Activated naive CD8-positive, alpha-beta T cell (primary cell): ENCODE measurements at regions not wholly inside any gene's neighbourhood (a gene's known extent, or its start where the extent isn't known, plus 50 kb on each side); places are given as distances from the start of the nearest gene placed in this dataset.
"Not testable (repeated sequence)": the region's sequence is repeated elsewhere in the genome, so short reads cannot be mapped to it uniquely, and the experiment has no call there.

Source experiments
- H3K27ac Mint-ChIP-seq: one replicate; pipeline ENCODE4 v1.8.0; 2021; ENCODE audit warnings: mixed read lengths
- H3K27me3 Mint-ChIP-seq: one replicate; pipeline ENCODE4 v1.8.0; 2021; ENCODE audit warnings: mixed read lengths
- H3K36me3 Mint-ChIP-seq: one replicate; pipeline ENCODE4 v1.8.0; 2021; ENCODE audit warnings: mixed read lengths
- H3K4me1 Mint-ChIP-seq: one replicate; pipeline ENCODE4 v1.8.0; 2021; ENCODE audit warnings: low read depth, mixed read lengths
- H3K4me3 Mint-ChIP-seq: one replicate; pipeline ENCODE4 v1.8.0; 2021; ENCODE audit warnings: mild to moderate bottlenecking, mixed read lengths
- H3K9me3 Mint-ChIP-seq: one replicate; pipeline ENCODE4 v1.8.0; 2021; ENCODE audit warnings: low read depth, mixed read lengths

DNA sequence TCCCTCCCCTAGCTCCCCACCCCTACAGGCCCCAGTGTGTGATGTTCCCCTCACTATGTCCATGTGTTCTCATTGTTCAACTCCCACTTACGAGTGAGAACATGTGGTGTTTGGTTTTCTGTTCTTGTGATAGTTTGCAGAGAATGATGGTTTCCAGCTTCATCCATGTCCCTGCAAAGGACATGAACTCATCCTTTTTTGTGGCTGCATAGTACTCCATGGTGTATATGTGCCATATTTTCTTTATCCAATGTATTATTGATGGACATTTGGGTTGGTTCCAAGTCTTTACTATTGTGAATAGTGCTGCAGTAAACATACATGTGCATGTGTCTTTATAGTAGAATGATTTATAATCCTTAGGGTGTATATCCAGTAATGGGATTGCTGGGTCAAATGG lies 84.6 kb upstream of the HDDC2 start:
- not testable (repeated sequence) for H3K27ac Mint-ChIP-seq

DNA sequence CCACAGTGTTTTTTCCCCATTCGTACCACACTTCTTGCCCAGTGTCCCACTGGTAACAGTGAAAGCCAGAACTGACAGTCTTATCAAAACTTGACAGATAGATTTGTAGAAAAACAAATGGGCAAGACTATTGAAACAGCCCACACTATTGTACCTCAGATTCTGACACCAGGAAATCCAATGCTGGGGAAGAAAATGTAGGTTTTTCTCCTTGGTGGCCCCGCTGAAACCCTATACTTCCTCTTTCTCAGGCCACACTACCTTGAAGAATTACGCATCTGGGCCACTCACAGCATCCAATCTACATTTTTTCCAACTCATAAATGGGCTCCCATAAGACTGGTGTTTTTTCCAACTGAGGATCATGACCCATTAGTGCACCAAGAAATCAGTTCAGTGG lies 90.9 kb upstream of the HDDC2 start:
- Mint-ChIP-seq H3K9me3 (no peaks in the 10 kb centered on the region), H3K36me3 (no peaks in the 10 kb centered on the region), H3K27ac (no peak overlapping the region), H3K27me3 (peaks cover 6% of the 10 kb centered on the region), H3K4me3 (no peak overlapping the region), H3K4me1 (peaks cover 7% of the 10 kb centered on the region)

More for the DNA sequence above, 84.6 kb upstream of the HDDC2 start:
- not testable (repeated sequence) for H3K9me3 Mint-ChIP-seq, H3K36me3 Mint-ChIP-seq, H3K27me3 Mint-ChIP-seq, H3K4me1 Mint-ChIP-seq, H3K4me3 Mint-ChIP-seq

DNA sequence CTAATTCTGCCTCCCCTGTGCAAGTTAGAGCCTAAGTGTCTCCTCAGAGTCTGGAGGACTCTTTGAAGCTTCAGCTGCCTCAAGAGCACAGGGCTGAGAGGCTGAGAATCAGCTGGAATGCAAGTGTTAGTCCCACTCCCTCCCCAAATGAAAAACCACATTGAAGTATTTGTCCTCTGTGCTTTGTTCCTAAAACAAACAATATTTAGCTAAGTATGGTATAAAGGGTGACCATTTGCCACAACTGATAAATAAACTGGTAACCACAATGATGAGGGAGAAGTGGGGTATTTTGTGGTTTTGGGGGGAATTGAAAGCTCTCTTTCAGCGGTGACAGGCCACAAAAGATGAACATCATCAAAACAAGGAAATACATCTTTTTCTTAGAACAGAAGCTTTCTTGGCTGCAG lies 91.7 kb upstream of the HDDC2 start:
- Mint-ChIP-seq H3K9me3 (no peaks in the 10 kb centered on the region), H3K4me1 (peaks cover 7% of the 10 kb centered on the region), H3K36me3 (no peaks in the 10 kb centered on the region), H3K27ac (no peak overlapping the region), H3K4me3 (peak overlapping the region; percentile 1), H3K27me3 (peaks cover 6% of the 10 kb centered on the region)

DNA sequence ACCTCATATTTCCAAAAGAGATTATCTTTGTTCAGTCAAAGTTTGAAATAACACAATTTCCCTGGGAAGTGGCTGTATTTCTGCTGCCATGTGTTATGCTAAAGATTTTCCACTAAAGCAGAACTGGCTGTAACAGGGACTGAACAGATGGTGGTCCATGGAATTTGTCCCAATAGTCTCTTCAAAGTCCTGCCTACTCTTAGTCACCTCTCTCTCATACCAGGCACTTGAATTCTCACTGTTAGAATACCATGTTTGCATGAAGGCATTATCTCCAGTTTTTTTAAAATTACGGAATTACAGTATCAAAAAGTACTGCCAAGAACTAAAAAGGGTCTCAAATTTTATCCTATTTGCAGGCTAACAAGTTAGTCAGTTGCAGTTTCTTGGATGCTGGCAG lies 105.0 kb upstream of the HDDC2 start:
- Mint-ChIP-seq H3K27ac (no peak overlapping the region), H3K4me1 (no peaks in the 10 kb centered on the region), H3K9me3 (no peaks in the 10 kb centered on the region), H3K36me3 (no peaks in the 10 kb centered on the region), H3K27me3 (peaks cover 7% of the 10 kb centered on the region), H3K4me3 (no peak overlapping the region)

DNA sequence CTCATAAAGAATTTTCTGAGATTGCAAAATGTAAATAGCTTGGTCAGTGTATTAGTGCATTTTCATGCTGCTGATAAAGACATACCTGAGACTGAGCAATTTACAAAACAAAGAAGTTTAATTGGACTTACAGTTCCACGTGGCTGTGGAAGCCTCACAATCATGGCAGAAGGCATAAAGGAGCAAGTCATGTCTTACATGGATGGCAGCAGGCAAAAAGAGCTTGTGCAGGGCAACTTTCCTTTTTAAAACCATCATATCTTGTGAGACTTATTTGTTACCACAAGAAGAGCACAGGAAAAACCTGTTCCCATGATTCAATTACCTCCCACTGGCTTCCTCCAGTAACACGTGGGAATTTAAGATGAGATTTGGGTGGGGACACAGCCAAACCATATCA lies 112.7 kb upstream of the HDDC2 start:
- H3K27me3 Mint-ChIP-seq, result peaks cover 2% of the 10 kb centered on the region
- no peak overlapping the region for H3K4me3 Mint-ChIP-seq
- no peaks in the 10 kb centered on the region for H3K4me1 Mint-ChIP-seq
- H3K9me3 Mint-ChIP-seq, result no peaks in the 10 kb centered on the region
- H3K36me3 Mint-ChIP-seq, result no peaks in the 10 kb centered on the region
- no peak overlapping the region for H3K27ac Mint-ChIP-seq

DNA sequence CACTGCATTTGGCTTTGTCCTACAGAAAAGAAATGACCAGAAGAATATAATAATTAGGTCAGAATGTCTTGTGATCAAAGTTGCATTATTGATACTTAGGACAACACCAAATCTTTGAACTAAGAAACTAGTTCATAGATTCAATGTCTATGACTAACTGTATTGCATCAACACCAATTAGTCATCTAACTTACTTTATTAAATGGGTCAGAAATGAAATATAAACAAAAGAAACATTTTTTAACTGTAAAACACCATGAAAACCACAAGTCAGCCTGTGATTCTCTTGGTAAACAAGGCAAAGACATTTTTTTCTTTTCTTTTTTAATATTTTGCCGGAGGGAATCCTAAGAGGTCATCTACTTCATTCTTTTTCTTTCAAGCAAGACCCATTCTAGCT lies 114.1 kb upstream of the HDDC2 start:
- Mint-ChIP-seq H3K9me3 (no peaks in the 10 kb centered on the region), H3K36me3 (no peaks in the 10 kb centered on the region), H3K27me3 (peaks cover 1% of the 10 kb centered on the region)

DNA sequence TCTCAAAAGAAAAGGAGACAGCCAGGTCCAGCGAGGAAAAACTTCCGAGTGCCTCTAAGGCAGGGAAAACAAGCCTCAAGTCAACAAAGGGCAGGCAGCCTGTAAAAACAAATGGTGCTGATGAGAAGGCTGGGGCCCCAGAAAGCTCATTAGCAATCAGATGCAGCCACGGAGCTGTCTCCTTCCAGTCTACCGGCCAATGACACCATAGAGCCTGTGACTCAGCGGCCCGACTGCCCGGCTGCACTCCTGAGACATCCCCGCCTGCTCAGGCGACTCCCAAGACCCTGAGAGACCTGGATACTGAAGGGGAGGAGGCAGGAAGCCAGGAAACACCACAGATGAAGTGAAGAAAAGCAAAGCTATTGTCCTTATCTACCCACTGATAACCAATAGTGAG lies 120.1 kb upstream of the HDDC2 start:
- H3K9me3 Mint-ChIP-seq, result no peaks in the 10 kb centered on the region
- H3K27me3 Mint-ChIP-seq, result no peaks in the 10 kb centered on the region
- H3K4me1 Mint-ChIP-seq, result no peaks in the 10 kb centered on the region
- H3K36me3 Mint-ChIP-seq, result no peaks in the 10 kb centered on the region
- H3K27ac Mint-ChIP-seq, result no peak overlapping the region
- no peak overlapping the region for H3K4me3 Mint-ChIP-seq

More for the DNA sequence above, 114.1 kb upstream of the HDDC2 start:
- H3K4me3 Mint-ChIP-seq, result no peak overlapping the region
- no peak overlapping the region for H3K27ac Mint-ChIP-seq
- no peaks in the 10 kb centered on the region for H3K4me1 Mint-ChIP-seq

DNA sequence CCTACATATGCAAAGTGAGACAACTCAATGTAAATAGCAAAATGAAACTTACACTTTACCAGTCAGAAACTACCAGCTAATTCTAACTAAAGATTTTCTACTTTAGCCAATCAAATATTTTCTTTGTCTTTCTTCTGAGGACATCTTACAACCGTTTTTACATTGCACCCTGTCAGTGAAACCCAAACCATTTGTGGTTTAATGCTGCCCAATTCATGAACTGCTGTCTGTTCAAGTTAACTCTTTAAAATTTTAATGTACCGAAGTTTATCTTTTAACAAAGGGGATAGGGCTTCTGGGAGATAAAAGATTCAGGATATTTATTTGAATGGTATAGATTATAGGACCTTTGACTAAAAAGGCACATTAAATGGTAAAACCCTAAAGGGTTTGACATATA lies 121.3 kb upstream of the HDDC2 start:
- Mint-ChIP-seq H3K27me3 (no peaks in the 10 kb centered on the region), H3K4me1 (no peaks in the 10 kb centered on the region), H3K36me3 (no peaks in the 10 kb centered on the region), H3K4me3 (no peak overlapping the region), H3K27ac (no peak overlapping the region), H3K9me3 (no peaks in the 10 kb centered on the region)

DNA sequence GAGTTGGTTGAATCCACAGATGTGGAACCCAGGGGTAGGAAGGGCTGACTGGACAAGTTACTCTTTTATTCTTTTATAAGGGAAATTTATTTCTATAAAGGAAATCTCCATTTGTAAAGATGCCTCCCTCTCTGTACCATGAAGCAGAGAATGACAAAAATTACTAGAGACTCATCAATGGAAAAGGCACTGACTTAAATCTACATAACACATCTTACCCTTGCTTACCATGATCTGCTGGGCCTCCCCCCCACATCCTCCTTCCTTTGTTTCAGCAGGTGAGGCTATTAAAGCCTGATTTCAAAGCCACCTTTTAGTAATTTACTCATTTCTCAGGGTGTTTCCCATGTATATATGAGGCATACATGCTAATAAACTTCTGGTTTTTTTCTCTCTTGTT lies 130.2 kb upstream of the HDDC2 start:
- Mint-ChIP-seq H3K9me3 (no peaks in the 10 kb centered on the region), H3K4me1 (no peaks in the 10 kb centered on the region), H3K27ac (no peak overlapping the region), H3K4me3 (no peak overlapping the region), H3K36me3 (no peaks in the 10 kb centered on the region), H3K27me3 (peaks cover 11% of the 10 kb centered on the region)

DNA sequence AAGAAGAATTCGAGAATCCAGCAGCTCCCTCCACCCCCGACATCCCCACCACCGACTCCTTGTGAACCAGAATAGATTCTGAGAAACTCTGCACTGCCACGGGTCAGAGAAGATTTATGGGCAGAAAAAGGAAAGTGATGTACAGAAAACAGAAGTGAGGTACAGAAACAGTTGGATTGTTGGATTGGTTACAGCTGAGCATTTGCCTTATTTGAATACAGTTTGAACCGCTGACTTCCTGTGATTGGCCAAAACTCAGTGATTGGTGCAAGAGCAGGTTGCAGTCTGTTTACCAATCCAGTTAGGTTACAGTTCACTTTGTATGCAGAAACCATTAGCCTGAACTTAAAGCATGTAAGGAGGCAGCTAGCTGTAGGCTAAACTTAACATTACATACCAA lies 131.2 kb upstream of the HDDC2 start:
- Mint-ChIP-seq H3K4me3 (no peak overlapping the region), H3K27me3 (peaks cover 12% of the 10 kb centered on the region), H3K9me3 (no peaks in the 10 kb centered on the region), H3K27ac (no peak overlapping the region), H3K4me1 (no peaks in the 10 kb centered on the region), H3K36me3 (no peaks in the 10 kb centered on the region)

DNA sequence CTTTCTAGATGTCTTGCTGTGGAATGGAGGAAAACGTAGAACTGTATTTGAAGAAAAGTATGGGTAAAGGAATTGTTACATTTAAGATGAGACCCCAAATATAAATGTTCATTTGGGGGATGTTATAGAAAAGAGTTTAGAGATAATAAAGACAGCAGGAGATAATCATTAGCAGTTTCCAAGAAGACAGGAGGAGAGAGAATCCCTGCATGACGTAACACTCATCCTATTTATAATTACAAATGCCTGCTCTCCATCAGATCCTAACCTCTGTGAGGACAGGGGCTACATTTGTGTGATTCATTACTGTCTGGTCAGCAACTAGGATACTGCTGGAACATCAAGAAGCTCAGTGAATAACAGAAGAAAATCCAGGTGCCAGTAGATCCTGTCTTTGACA lies 133.0 kb upstream of the HDDC2 start:
- Mint-ChIP-seq H3K9me3 (no peaks in the 10 kb centered on the region), H3K4me1 (no peaks in the 10 kb centered on the region), H3K4me3 (no peak overlapping the region), H3K36me3 (no peaks in the 10 kb centered on the region), H3K27me3 (peaks cover 10% of the 10 kb centered on the region), H3K27ac (no peak overlapping the region)

DNA sequence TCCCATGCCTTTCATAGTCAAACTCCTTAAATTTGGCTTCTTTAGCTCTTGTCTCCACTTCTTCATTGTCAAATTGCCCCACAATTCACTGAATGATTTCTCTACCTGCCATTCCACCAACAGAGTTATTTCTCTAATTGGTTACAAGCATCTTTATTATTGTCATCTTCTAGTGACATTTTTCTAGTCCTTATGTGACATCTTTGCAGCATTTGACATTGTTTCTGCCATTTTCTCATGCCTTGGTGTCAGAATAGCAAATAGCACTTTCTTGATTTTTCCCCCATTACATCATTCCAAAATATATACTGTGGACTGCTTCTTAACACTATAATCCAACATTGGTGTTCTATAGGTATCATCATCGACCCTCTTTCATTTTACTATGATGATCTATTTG lies 137.7 kb upstream of the HDDC2 start:
- Mint-ChIP-seq H3K4me1 (no peaks in the 10 kb centered on the region), H3K27ac (no peak overlapping the region), H3K36me3 (no peaks in the 10 kb centered on the region), H3K4me3 (no peak overlapping the region), H3K9me3 (no peaks in the 10 kb centered on the region), H3K27me3 (peaks cover 6% of the 10 kb centered on the region)

DNA sequence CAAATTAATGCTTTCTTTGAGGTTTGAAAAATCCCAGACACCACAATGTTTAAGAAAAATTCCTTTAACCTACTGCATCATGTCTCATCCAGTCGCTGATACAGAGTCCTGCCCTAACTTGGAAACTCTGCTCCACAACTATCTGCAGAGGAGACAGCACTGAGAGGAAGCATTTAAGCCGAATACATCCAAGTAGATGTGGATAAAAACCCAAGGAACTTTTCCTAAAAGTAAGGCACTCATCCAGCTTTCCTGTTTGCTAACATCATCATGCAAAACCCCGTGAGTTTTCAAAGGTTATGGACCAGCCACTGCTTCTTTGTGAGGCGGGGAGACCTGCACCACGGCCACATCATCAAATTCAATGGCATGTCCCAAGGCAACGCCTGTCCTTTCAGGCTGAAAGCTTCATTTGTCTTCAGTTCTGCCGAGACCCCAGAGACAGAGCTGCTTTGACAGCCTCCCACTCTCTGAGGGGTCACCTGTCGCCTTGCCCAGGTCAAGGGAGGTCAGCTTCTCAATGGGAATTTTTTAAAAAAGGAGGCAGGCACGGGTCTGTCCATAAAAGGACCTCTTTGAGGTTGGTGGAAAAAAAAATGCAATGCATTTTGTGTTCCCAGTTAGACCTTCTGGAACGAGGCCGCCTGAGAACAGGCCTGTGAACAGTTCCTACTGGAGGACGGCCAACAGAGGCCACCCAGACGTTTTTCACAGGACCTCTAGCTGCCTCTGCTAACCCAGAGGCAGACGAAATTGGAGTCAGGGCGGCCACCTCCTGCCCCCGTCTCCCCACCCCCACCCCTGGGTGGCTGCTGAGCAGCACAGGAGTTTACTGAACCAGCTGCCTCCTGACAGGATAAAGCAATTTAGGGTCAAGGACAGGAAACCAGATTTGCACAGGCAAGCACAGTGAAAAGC lies 142.5 kb upstream of the HDDC2 start:
- no peaks in the 10 kb centered on the region for H3K36me3 Mint-ChIP-seq
- H3K9me3 Mint-ChIP-seq, result no peaks in the 10 kb centered on the region
- peaks cover 4% of the 10 kb centered on the region for H3K27me3 Mint-ChIP-seq
- H3K4me1 Mint-ChIP-seq, result no peaks in the 10 kb centered on the region
- H3K27ac Mint-ChIP-seq, result no peak overlapping the region
- no peak overlapping the region for H3K4me3 Mint-ChIP-seq

DNA sequence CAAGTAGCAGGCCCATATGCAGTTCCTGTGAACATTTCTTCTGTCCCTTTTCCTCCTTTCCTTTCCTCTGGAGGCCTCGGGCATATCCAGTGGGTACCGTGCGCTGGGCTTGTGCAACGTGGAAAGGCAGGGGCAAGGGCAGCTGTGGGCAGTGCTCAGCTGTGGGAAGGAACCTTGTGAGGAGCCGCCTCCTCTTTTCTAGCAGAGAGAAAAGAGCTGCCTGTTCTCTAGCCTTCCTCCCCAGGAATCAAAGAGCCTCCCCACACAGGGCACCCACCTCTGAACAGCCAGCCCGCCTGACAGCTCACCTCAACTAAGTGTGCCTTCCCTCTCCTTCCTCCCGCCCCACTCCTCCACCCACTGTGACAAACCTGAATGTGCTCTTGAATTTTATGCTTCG lies 143.3 kb upstream of the HDDC2 start:
- H3K27me3 Mint-ChIP-seq, result peaks cover 4% of the 10 kb centered on the region
- H3K9me3 Mint-ChIP-seq, result no peaks in the 10 kb centered on the region
- H3K27ac Mint-ChIP-seq, result no peak overlapping the region
- no peaks in the 10 kb centered on the region for H3K4me1 Mint-ChIP-seq
- H3K36me3 Mint-ChIP-seq, result no peaks in the 10 kb centered on the region
- no peak overlapping the region for H3K4me3 Mint-ChIP-seq

DNA sequence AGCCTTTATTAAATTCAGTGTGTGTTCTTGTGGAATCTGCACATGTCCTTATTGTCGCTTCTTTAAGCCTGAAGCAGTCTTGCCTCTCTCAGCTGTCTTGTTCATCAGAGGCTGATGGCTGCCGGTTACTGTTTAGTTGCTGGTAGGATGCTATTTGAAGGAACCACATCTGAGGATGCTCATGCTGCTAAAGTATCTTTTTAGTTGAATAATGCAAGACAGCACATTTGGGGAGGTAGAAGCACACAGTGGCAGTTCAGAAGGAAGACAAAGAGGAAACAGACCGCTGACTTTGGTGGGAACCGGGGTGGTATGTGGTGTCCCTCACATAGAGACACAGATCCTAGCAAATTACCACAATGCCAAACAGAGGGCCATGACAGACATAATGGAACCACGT lies 144.2 kb upstream of the HDDC2 start:
- Mint-ChIP-seq H3K27me3 (peaks cover 5% of the 10 kb centered on the region), H3K27ac (no peak overlapping the region), H3K4me1 (no peaks in the 10 kb centered on the region), H3K9me3 (no peaks in the 10 kb centered on the region), H3K4me3 (no peak overlapping the region), H3K36me3 (no peaks in the 10 kb centered on the region)

DNA sequence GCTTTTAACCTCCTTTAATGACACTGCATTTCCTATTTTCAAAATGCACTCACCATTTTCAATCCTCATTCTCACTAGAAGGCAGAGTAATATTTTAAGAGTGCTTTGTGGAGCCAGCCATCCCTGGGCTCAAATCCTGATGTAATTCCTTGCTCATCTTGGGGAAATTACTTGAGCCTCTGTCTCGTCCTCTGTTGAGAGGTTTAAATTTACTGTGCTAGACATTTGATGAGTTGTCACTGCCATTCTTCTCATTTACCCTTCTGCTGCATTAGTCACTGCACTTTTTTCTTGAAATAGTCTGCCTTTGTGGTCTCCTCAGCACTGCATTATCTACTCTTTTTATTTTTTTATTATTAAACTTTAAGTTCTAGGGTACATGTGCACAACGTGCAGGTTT lies 150.0 kb upstream of the HDDC2 start:
- Mint-ChIP-seq H3K27ac (no peak overlapping the region), H3K9me3 (no peaks in the 10 kb centered on the region), H3K4me1 (no peaks in the 10 kb centered on the region), H3K27me3 (peaks cover 6% of the 10 kb centered on the region), H3K36me3 (no peaks in the 10 kb centered on the region), H3K4me3 (no peak overlapping the region)
